ENCODE measurements at regions not wholly inside any gene's neighbourhood (a gene's known extent, or its start where the extent isn't known, plus 50 kb on each side); places are given as distances from the start of the nearest gene placed in this dataset.

DNA sequence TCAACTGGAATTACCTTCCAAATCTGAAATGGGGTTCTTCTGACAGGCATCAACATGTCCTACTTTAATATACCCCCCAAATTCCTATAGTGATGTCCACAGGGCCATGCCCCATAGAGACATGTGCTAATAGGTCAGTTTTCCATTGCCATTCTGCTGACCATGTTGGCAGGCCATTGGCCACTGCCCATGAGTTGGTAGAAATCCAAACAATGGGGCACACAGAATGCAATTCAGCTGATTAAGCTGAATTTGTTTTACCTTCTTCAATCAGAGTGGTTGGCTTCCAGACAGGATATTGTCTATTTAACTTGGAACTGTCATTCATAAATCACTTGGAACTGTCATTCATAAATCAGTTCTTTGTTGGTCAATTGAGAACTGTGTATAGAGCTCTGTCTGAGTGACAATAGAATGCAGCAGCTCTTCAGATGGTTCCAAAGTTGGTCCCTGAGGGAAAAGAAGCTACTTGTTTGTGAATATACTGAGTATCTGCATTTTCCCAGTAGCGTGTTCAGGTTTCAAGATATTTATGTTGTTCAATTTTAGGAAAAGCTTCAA lies 336.9 kb downstream of the DRD1 start:
- TF ChIP-seq, protein P1, sequence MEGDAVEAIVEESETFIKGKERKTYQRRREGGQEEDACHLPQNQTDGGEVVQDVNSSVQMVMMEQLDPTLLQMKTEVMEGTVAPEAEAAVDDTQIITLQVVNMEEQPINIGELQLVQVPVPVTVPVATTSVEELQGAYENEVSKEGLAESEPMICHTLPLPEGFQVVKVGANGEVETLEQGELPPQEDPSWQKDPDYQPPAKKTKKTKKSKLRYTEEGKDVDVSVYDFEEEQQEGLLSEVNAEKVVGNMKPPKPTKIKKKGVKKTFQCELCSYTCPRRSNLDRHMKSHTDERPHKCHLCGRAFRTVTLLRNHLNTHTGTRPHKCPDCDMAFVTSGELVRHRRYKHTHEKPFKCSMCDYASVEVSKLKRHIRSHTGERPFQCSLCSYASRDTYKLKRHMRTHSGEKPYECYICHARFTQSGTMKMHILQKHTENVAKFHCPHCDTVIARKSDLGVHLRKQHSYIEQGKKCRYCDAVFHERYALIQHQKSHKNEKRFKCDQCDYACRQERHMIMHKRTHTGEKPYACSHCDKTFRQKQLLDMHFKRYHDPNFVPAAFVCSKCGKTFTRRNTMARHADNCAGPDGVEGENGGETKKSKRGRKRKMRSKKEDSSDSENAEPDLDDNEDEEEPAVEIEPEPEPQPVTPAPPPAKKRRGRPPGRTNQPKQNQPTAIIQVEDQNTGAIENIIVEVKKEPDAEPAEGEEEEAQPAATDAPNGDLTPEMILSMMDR (IDR thresholded peaks at IDR 0.05; ENCODE audit: low read depth, low read length, missing control alignments) = no peak
- in situ Hi-C loops (cut with HindIII; ENCODE audit: low sequenced_read_pairs) = no loop called here
- H3K4me3 ChIP-seq (ENCODE audit: low read depth, low read length) = no peak overlapping the region
- no peak for DNase-seq (ENCODE audit: low read depth)

DNA sequence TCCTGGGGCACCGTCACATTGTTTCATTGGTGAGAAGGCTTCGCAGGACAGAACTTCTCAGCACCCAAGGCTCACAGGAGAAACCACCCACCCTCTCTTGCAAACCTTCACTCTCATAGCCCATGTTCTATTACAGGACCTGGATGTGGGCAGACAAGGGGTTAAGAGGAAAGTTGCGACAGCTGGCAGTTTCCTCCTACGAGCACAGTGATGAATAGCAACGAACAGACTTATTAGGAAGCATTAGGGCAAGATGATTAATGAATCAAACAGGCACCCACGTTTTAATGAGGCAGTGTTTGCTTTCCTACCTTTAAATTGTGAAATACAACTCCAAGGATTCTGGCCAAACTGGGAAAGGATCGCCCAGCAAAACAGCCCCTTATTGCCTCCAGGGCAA lies 339.3 kb downstream of the DRD1 start:
- TF ChIP-seq, protein P1 (IDR thresholded peaks at IDR 0.05; ENCODE audit: low read depth, low read length, missing control alignments) = no peak
- no peak overlapping the region for H3K4me3 ChIP-seq (ENCODE audit: low read depth, low read length)
- in situ Hi-C loops (cut with HindIII; ENCODE audit: low sequenced_read_pairs) = no loop called here
- DNase-seq (ENCODE audit: low read depth) = no peak

GRCh38 chr5:175103746-175104145 lies 340.2 kb downstream of the DRD1 start:
- in situ Hi-C loops (cut with HindIII; ENCODE audit: low sequenced_read_pairs) = no loop called here
- DNase-seq (ENCODE audit: low read depth) = no peak
- TF ChIP-seq, protein P1 (IDR thresholded peaks at IDR 0.05; ENCODE audit: low read depth, low read length, missing control alignments) = no peak
- no peak overlapping the region for H3K4me3 ChIP-seq (ENCODE audit: low read depth, low read length)

DNA sequence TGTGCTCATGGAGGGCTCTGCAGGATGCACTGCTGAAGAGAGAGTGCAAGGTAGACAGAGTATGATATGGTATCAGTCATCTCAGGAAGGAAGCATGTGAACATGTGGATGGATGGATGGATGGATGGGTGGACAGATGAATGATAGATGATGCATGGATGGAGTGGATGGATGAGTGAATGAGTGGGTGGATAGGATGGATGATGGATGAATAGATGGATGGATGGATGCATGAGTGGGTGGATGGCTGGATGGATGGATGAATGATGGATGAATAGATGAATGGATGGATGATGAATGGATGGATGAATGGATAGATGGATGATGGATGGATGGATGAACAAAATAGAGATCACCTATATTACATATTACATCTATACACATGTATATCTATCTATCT lies 341.3 kb downstream of the DRD1 start:
- DNase-seq (ENCODE audit: low read depth) = no peak
- in situ Hi-C loops (cut with HindIII; ENCODE audit: low sequenced_read_pairs) = no loop called here
- TF ChIP-seq, protein P1 (IDR thresholded peaks at IDR 0.05; ENCODE audit: low read depth, low read length, missing control alignments) = no peak
- H3K4me3 ChIP-seq (ENCODE audit: low read depth, low read length) = no peak overlapping the region

GRCh38 chr5:175098301-175098700 lies 345.7 kb downstream of the DRD1 start:
- TF ChIP-seq, protein P1 (IDR thresholded peaks at IDR 0.05; ENCODE audit: low read depth, low read length, missing control alignments) = no peak
- H3K4me3 ChIP-seq (ENCODE audit: low read depth, low read length) = no peak overlapping the region
- DNase-seq (ENCODE audit: low read depth) = no peak
- in situ Hi-C loops (cut with HindIII; ENCODE audit: low sequenced_read_pairs) = no loop called here

DNA sequence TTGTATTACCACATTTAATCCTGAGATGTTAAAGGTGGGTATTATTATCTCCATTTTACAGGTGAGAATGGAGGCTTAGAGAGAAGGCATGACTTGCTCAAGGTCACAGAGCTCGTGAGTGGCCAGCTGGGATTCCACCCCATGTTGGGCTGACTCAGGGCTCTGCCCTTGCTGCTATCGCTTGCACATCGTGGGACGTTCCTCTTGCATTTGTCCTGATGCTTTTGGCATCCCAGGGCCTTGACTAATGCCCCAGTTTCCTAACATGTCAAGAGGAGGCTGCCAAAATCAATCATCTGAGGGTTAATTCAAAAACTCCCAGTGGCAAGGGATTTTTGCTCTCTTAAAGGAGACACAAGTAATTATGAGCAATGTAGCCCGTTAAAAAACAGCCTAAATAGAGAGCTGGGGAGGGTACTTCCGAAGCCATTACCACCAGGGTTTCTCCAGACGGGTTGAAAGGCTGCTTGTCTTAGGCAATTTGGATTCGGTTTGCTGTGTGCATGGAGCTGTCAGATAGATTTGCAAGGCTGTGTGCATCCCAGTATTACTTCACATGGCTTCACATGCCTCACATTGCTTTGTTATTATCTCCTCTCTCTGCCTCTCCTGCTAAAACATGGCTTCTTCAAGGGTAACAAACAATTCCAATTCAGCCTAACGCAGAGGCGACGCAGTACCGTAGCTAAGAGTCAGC lies 347.4 kb downstream of the DRD1 start:
- in situ Hi-C loops (cut with HindIII; ENCODE audit: low sequenced_read_pairs) = no loop called here
- TF ChIP-seq, protein P1 (IDR thresholded peaks at IDR 0.05; ENCODE audit: low read depth, low read length, missing control alignments) = no peak
- H3K4me3 ChIP-seq (ENCODE audit: low read depth, low read length) = no peak overlapping the region
- DNase-seq (ENCODE audit: low read depth) = no peak
